Nephron (organoid): ENCODE measurements at regions not wholly inside any gene's neighbourhood (a gene's known extent, or its start where the extent isn't known, plus 50 kb on each side); places are given as distances from the start of the nearest gene placed in this dataset.

Experiments used
- H3K27ac Mint-ChIP-seq, 3 experiments: 2 replicates each; pipeline ENCODE4 v1.8.0; 2020; ENCODE audit warnings: mixed read lengths in 3 of 3, mild to moderate bottlenecking in 2 of 3, moderate library complexity in 1 of 3
- H3K27me3 Mint-ChIP-seq: 2 replicates; pipeline ENCODE4 v1.8.0; 2021; ENCODE audit warnings: low read depth, mild to moderate bottlenecking, moderate library complexity, mixed read lengths
- H3K36me3 Mint-ChIP-seq: 2 replicates; pipeline ENCODE4 v1.8.0; 2020; ENCODE audit warnings: low read depth, mixed read lengths
- H3K4me1 Mint-ChIP-seq: 2 replicates; pipeline ENCODE4 v1.8.0; 2020; ENCODE audit warnings: mixed read lengths
- H3K4me3 Mint-ChIP-seq, 3 experiments: 2 replicates each; pipeline ENCODE4 v1.8.0; 2020; ENCODE audit warnings: mild to moderate bottlenecking in 3 of 3, mixed read lengths in 3 of 3, moderate library complexity in 2 of 3
- H3K9me3 Mint-ChIP-seq: 2 replicates; pipeline ENCODE4 v1.8.0; 2020; ENCODE audit warnings: mixed read lengths
- TF ChIP-seq, protein P1 (sequence below), 3 experiments: fragments of 200-600 bp; sonication (generic); IDR thresholded peaks; one replicate each; pipeline ENCODE4 v1.5.0; 2021; ENCODE audit warnings: antibody characterized with exemption in 3 of 3; ENCODE audit not compliant: unreplicated experiment in 3 of 3

- no peaks in the 10 kb centered on the region for H3K4me1 Mint-ChIP-seq
- TF ChIP-seq, protein P1, sequence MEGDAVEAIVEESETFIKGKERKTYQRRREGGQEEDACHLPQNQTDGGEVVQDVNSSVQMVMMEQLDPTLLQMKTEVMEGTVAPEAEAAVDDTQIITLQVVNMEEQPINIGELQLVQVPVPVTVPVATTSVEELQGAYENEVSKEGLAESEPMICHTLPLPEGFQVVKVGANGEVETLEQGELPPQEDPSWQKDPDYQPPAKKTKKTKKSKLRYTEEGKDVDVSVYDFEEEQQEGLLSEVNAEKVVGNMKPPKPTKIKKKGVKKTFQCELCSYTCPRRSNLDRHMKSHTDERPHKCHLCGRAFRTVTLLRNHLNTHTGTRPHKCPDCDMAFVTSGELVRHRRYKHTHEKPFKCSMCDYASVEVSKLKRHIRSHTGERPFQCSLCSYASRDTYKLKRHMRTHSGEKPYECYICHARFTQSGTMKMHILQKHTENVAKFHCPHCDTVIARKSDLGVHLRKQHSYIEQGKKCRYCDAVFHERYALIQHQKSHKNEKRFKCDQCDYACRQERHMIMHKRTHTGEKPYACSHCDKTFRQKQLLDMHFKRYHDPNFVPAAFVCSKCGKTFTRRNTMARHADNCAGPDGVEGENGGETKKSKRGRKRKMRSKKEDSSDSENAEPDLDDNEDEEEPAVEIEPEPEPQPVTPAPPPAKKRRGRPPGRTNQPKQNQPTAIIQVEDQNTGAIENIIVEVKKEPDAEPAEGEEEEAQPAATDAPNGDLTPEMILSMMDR (IDR thresholded peaks at IDR 0.05; ENCODE audit: unreplicated experiment in 3 of 3) = no peak
- H3K36me3 Mint-ChIP-seq = no peaks in the 10 kb centered on the region
- peaks cover 11% of the 10 kb centered on the region for H3K27me3 Mint-ChIP-seq
- no peak overlapping the region for H3K4me3 Mint-ChIP-seq
- H3K9me3 Mint-ChIP-seq = no peaks in the 10 kb centered on the region
- H3K27ac Mint-ChIP-seq = no peak overlapping the region
These were observed 152.2 kb upstream of the E2F8 start for GRCh38 chr11:19392847-19393518.

- no peaks in the 10 kb centered on the region for H3K4me1 Mint-ChIP-seq
These were observed 151.6 kb upstream of the E2F8 start for GRCh38 chr11:19392321-19392720.

DNA sequence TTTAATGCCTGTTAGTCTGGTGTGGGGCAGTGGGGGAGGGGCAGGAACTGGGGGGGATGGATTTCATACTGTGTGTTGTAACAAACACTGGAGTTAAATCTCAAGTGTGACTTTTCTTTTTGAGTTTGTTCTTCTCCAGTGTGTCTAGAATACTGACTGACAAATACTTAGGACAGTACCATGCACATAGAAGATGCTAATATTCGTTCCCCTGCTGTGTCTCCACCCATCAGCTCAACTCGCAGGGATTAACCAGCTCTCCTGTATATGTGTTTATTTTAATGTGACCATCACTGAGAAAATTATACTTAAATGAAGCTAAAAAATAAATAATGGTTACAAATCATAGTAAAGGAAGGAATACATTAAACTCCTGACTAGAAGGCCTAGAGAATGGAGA is 150.9 kb upstream of the E2F8 start:
- Mint-ChIP-seq H3K27me3 (peaks cover 19% of the 10 kb centered on the region), H3K9me3 (no peaks in the 10 kb centered on the region), H3K4me3 (no peak overlapping the region), H3K4me1 (no peaks in the 10 kb centered on the region), H3K27ac (no peak overlapping the region), H3K36me3 (no peaks in the 10 kb centered on the region)
- TF ChIP-seq, protein P1 (IDR thresholded peaks at IDR 0.05; ENCODE audit: unreplicated experiment in 3 of 3) = no peak

More at GRCh38 chr11:19392321-19392720, 151.6 kb upstream of the E2F8 start:
- no peak overlapping the region for H3K27ac Mint-ChIP-seq
- H3K9me3 Mint-ChIP-seq = no peaks in the 10 kb centered on the region
- H3K4me3 Mint-ChIP-seq = no peak overlapping the region
- H3K27me3 Mint-ChIP-seq = peaks cover 12% of the 10 kb centered on the region
- H3K36me3 Mint-ChIP-seq = no peaks in the 10 kb centered on the region
- TF ChIP-seq, protein P1 (IDR thresholded peaks at IDR 0.05; ENCODE audit: unreplicated experiment in 3 of 3) = no peak

GRCh38 chr11:19391026-19391425 is 150.3 kb upstream of the E2F8 start:
- H3K36me3 Mint-ChIP-seq = no peaks in the 10 kb centered on the region
- H3K9me3 Mint-ChIP-seq = no peaks in the 10 kb centered on the region
- no peak overlapping the region for H3K4me3 Mint-ChIP-seq
- H3K27ac Mint-ChIP-seq = no peak overlapping the region
- H3K4me1 Mint-ChIP-seq = no peaks in the 10 kb centered on the region
- H3K27me3 Mint-ChIP-seq = peaks cover 25% of the 10 kb centered on the region
- TF ChIP-seq, protein P1 (IDR thresholded peaks at IDR 0.05; ENCODE audit: unreplicated experiment in 3 of 3) = no peak

GRCh38 chr11:19389787-19390303 is 149.1 kb upstream of the E2F8 start:
- H3K9me3 Mint-ChIP-seq = no peaks in the 10 kb centered on the region
- H3K4me1 Mint-ChIP-seq = no peaks in the 10 kb centered on the region
- no peak overlapping the region for H3K4me3 Mint-ChIP-seq
- H3K27ac Mint-ChIP-seq = no peak overlapping the region
- no peaks in the 10 kb centered on the region for H3K36me3 Mint-ChIP-seq
- H3K27me3 Mint-ChIP-seq = peaks cover 25% of the 10 kb centered on the region
- TF ChIP-seq, protein P1 (IDR thresholded peaks at IDR 0.05; ENCODE audit: unreplicated experiment in 3 of 3) = no peak

DNA sequence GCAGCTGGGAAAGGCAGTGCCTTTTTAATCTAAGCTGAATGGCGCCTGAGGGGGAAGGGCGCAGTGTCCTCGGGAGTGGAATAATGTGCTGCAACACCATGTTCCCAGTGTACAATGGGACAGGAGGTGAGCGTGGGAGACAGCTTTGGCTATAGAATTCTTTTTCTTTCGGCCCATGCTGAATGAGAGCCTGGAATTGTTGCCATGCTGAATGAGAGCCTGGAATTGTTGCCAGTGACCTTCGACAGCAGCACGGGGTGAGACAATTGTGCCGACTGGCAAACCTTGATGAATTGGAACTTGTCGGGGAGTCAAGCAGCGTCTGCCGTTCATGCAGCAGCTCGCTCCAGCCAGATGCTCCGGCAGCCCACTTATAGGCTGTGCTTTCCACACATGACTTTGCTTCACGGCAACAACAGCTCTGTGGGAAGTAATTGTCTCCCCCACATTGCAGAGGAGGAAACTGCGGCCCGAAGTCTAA is 141.4 kb upstream of the E2F8 start:
- Mint-ChIP-seq H3K9me3 (no peaks in the 10 kb centered on the region), H3K27me3 (peaks cover 59% of the 10 kb centered on the region), H3K4me3 (no peak overlapping the region), H3K27ac (no peak overlapping the region), H3K4me1 (peaks cover 14% of the 10 kb centered on the region), H3K36me3 (no peaks in the 10 kb centered on the region)
- TF ChIP-seq, protein P1 (IDR thresholded peaks at IDR 0.05; ENCODE audit: unreplicated experiment in 3 of 3) = no peak
